PC-3 (cell line): ENCODE measurements at regions not wholly inside any gene's neighbourhood (a gene's known extent, or its start where the extent isn't known, plus 50 kb on each side); places are given as distances from the start of the nearest gene placed in this dataset.

Experiments used
- CTCF ChIP-seq: fragments of 300-600 bp; sonication (generic); conservative IDR thresholded peaks from 2 replicates; pipeline ENCODE4 v1.5.1; 2017; ENCODE audit warnings: antibody characterized with exemption, low read depth, mild to moderate bottlenecking, low read length
- EZH2 ChIP-seq: fragments of 300-600 bp; sonication (generic); IDR thresholded peaks from one replicate; pipeline ENCODE4 v1.6.1; 2017; ENCODE audit warnings: antibody characterized with exemption, mild to moderate bottlenecking, low read length; ENCODE audit not compliant: unreplicated experiment

- TF ChIP-seq CTCF (no peak), EZH2 (no peak)
Observed at GRCh38 chr4:138039010-138039409, 203.1 kb downstream of the SLC7A11 start.
